AG04449 (cell line): ENCODE measurements at regions not wholly inside any gene's neighbourhood (a gene's known extent, or its start where the extent isn't known, plus 50 kb on each side); places are given as distances from the start of the nearest gene placed in this dataset.

Experiments used
- CTCF ChIA-PET: fragments of 350-600 bp; formaldehyde crosslinking; extraction: SDS; loops from one replicate; lab custom pipeline; 2021; ENCODE audit warnings: antibody characterized with exemption; lab: Yijun Ruan, JAX
- POLR2A ChIA-PET: fragments of 400-600, 350-600 bp; formaldehyde crosslinking; extraction: SDS; loops from one replicate; lab custom pipeline; 2020; ENCODE audit warnings: antibody characterized with exemption, inconsistent platforms; lab: Yijun Ruan, JAX
- DNase-seq: peaks from one replicate; pipeline ENCODE4 v3.0.0-alpha.2; 2010; ENCODE audit warnings: low read depth, low spot score
- H3K4me3 ChIP-seq: 2 replicates; pipeline ENCODE4 v1.5.1; 2011; ENCODE audit warnings: low read depth, mild to moderate bottlenecking, control low read depth, low read length
- CTCF ChIP-seq: IDR thresholded peaks from one replicate; pipeline ENCODE4 v1.5.1; 2011; ENCODE audit warnings: mild to moderate bottlenecking, moderate library complexity, low read length, control low read depth, inconsistent platforms; ENCODE audit not compliant: insufficient read depth; ENCODE audit errors: missing control alignments

GRCh38 chr1:228999446-229000170, 264.3 kb downstream of the RHOU start:
- CTCF ChIA-PET: interaction anchor here (1.7 kb wide), 1 partner anchor 15 kb away, joined by 4 read pairs; no protein-coding TSS in a partner anchor
- H3K4me3 ChIP-seq: no peak overlapping the region
- POLR2A ChIA-PET: no interaction called here
- no peak for DNase-seq
- TF ChIP-seq CTCF: no peak

- DNase-seq: no peak
- H3K4me3 ChIP-seq: no peak overlapping the region
- TF ChIP-seq CTCF: no peak
- CTCF ChIA-PET: interaction anchor here (1.7 kb wide), 1 partner anchor 14 kb away, joined by 4 read pairs; no protein-coding TSS in a partner anchor
- POLR2A ChIA-PET: no interaction called here
Measured at GRCh38 chr1:229000187-229000586, 264.9 kb downstream of the RHOU start.

DNA sequence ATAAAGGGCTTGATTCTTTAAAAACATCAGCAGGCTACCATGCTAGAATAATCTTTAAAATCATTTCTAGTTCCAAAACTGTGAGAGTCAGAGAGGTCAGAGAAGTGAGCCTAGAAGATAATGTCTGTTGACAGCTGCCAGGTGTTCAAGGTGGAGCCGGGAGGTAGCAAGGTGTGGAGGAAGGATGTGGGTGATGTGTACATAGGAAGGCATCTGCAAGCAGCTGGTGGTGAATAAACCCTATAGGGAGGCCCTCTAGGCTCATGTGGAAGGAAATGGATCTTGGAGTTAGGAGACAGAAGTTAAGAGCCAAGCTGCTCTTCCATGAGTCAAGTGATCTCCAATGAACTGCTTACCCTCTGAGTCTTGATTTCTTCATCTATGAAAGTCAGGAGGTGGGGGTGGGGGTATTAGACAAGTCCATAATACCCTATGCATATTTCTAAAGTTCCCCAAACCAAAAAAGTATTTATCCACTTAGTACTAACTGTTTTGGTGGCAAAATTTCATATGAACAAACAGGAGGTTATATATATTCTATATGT, 266.3 kb downstream of the RHOU start:
- CTCF ChIA-PET: interaction anchor here (1.7 kb wide), 1 partner anchor 13 kb away, joined by 4 read pairs; no protein-coding TSS in a partner anchor
- no peak overlapping the region for H3K4me3 ChIP-seq
- POLR2A ChIA-PET: no interaction called here
- no peak for TF ChIP-seq CTCF
- no peak for DNase-seq

DNA sequence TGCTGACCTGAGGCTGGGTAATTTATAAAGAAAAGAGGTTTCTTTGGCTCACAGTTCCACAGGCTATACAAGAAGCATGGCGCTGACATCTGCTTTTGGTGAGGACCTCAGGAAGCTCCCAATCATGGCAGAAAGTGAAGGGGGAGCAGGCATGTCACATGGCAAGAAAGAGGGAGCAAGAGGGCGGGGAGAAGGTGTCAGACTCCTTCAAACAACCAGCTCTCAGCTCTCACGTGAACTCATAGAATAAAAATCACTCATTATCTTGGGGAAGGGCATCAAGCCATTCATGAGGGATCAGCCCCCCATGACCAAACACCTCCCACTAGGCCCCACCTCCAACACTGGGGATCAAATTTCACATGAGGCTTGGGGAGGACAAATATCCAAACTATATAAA, 266.8 kb downstream of the RHOU start:
- CTCF ChIA-PET: no interaction called here

DNA sequence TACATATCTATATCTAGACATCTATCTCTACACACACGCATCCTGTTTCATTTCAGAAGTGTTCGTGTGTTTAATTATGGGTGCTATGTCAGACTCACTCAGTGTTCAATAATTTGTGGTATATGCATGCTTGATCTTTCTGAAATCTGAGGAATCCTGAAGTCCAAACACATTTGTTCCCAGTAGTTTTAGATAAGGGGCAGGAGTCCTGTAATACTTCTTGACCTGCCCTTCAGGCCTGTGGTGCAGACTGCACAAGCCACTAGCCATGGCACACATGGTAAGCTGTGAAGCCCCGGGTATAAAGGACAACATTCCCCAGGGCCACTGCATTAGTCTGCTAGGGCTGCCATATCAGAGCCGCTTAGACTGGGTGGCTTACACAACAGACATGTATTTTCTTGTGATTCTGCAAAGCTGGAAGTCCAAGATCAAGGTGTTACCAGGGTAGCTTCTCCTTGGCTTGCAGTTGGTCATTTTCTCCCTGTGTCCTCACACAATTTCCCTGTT, 267.2 kb downstream of the RHOU start:
- DNase-seq: no peak
- ChIA-PET CTCF (no interaction called here), POLR2A (no interaction called here)
- H3K4me3 ChIP-seq: no peak overlapping the region
- no peak for TF ChIP-seq CTCF

More for the DNA sequence above, 266.8 kb downstream of the RHOU start:
- H3K4me3 ChIP-seq: no peak overlapping the region
- no peak for TF ChIP-seq CTCF
- no peak for DNase-seq
- POLR2A ChIA-PET: no interaction called here
